ENCODE measurements at regions not wholly inside any gene's neighbourhood (a gene's known extent, or its start where the extent isn't known, plus 50 kb on each side); places are given as distances from the start of the nearest gene placed in this dataset.
"Not testable (repeated sequence)": the region's sequence is repeated elsewhere in the genome, so short reads cannot be mapped to it uniquely, and the experiment has no call there.

- DNase-seq, result peak; percentile 22
These were observed 192.6 kb upstream of the CCDC196 start for GRCh38 chr14:66293533-66294105.

- no peak for DNase-seq
These were observed 190.8 kb upstream of the CCDC196 start for GRCh38 chr14:66295386-66295785.

- DNase-seq, result no peak
These were observed 185.3 kb upstream of the CCDC196 start for GRCh38 chr14:66300886-66301285.

- DNase-seq, result no peak
These were observed 180.1 kb upstream of the CCDC196 start for GRCh38 chr14:66306101-66306500.

GRCh38 chr14:66311058-66311457, 175.1 kb upstream of the CCDC196 start:
- DNase-seq, result no peak

- DNase-seq, result no peak
These were observed 174.2 kb upstream of the CCDC196 start for GRCh38 chr14:66311990-66312389.

- DNase-seq, result no peak
These were observed 173.7 kb upstream of the CCDC196 start for GRCh38 chr14:66312451-66312850.

- DNase-seq, result no peak
These were observed 171.1 kb upstream of the CCDC196 start for GRCh38 chr14:66315098-66315497.

GRCh38 chr14:66315548-66315947, 170.6 kb upstream of the CCDC196 start:
- no peak for DNase-seq

GRCh38 chr14:66322564-66322963, 163.6 kb upstream of the CCDC196 start:
- no peak for DNase-seq

- no peak for DNase-seq
These were observed 155.9 kb upstream of the CCDC196 start for GRCh38 chr14:66330228-66330627.

- DNase-seq, result peak; percentile 7
These were observed 155.3 kb upstream of the CCDC196 start for GRCh38 chr14:66330916-66331315.

GRCh38 chr14:66333293-66333692, 152.9 kb upstream of the CCDC196 start:
- not testable (repeated sequence) for DNase-seq

GRCh38 chr14:66341239-66341638, 144.9 kb upstream of the CCDC196 start:
- no peak for DNase-seq

GRCh38 chr14:66345986-66346385, 140.2 kb upstream of the CCDC196 start:
- DNase-seq, result no peak

GRCh38 chr14:66351310-66351709, 134.9 kb upstream of the CCDC196 start:
- DNase-seq, result no peak

- peak; percentile 81 for DNase-seq
These were observed 126.7 kb upstream of the CCDC196 start for GRCh38 chr14:66359500-66359899.

GRCh38 chr14:66360366-66360926, 125.7 kb upstream of the CCDC196 start:
- DNase-seq, result peak; percentile 28

GRCh38 chr14:66361013-66361412, 125.2 kb upstream of the CCDC196 start:
- no peak for DNase-seq

- DNase-seq, result no peak
These were observed 120.8 kb upstream of the CCDC196 start for GRCh38 chr14:66365388-66365787.

GRCh38 chr14:66369157-66369697, 116.9 kb upstream of the CCDC196 start:
- no peak for DNase-seq

- DNase-seq, result no peak
These were observed 114.4 kb upstream of the CCDC196 start for GRCh38 chr14:66371776-66372175.

- no peak for DNase-seq
These were observed 110.9 kb upstream of the CCDC196 start for GRCh38 chr14:66375046-66375964.

- DNase-seq, result no peak
These were observed 108.6 kb upstream of the CCDC196 start for GRCh38 chr14:66377574-66377973.
